Neural progenitor cell (in vitro differentiated cells): ENCODE measurements at regions not wholly inside any gene's neighbourhood (a gene's known extent, or its start where the extent isn't known, plus 50 kb on each side); places are given as distances from the start of the nearest gene placed in this dataset.

Experiments
- DNase-seq: peaks from one replicate; pipeline ENCODE4 v3.0.0-alpha.2; 2016; ENCODE audit warnings: low spot score
- H2AFZ ChIP-seq: fragments of 200-600 bp; sonication (generic); replicated peaks from 2 replicates; pipeline ENCODE4 v1.6.1; 2016; ENCODE audit warnings: antibody characterized with exemption
- H3F3A ChIP-seq: fragments of 200-600 bp; sonication (generic); 2 replicates; pipeline ENCODE4 v1.6.1; 2016; ENCODE audit warnings: antibody characterized with exemption, low read depth
- H3K27ac ChIP-seq: fragments of 200-600 bp; sonication (generic); 2 replicates; pipeline ENCODE4 v1.5.1; 2016; ENCODE audit warnings: mild to moderate bottlenecking
- H3K27me3 ChIP-seq: fragments of 200-600 bp; sonication (generic); 2 replicates; pipeline ENCODE4 v1.6.1; 2016; ENCODE audit warnings: mild to moderate bottlenecking, moderate library complexity
- H3K36me3 ChIP-seq: fragments of 200-600 bp; sonication (generic); 2 replicates; pipeline ENCODE4 v1.5.1; 2016
- H3K4me1 ChIP-seq: fragments of 200-600 bp; sonication (generic); 2 replicates; pipeline ENCODE4 v1.6.1; 2016; ENCODE audit warnings: mixed run types
- H3K4me2 ChIP-seq: fragments of 200-600 bp; sonication (generic); 2 replicates; pipeline ENCODE4 v1.6.1; 2016
- H3K4me3 ChIP-seq: fragments of 200-600 bp; sonication (generic); 2 replicates; pipeline ENCODE4 v1.5.1; 2016
- H3K79me2 ChIP-seq: fragments of 200-600 bp; sonication (generic); 2 replicates; pipeline ENCODE4 v1.6.1; 2016; ENCODE audit warnings: low read depth
- H3K9ac ChIP-seq: fragments of 200-600 bp; sonication (generic); 2 replicates; pipeline ENCODE4 v1.6.1; 2016
- H3K9me3 ChIP-seq: fragments of 200-600 bp; sonication (generic); 2 replicates; pipeline ENCODE4 v1.5.1; 2016; ENCODE audit warnings: low read depth
- H4K20me1 ChIP-seq: fragments of 200-600 bp; sonication (generic); 2 replicates; pipeline ENCODE4 v1.6.1; 2016; ENCODE audit warnings: low read depth
- H3K27ac Mint-ChIP-seq: 3 replicates; pipeline ENCODE4 v1.8.0; 2021; ENCODE audit warnings: mixed read lengths
- H3K27me3 Mint-ChIP-seq: 2 replicates; pipeline ENCODE4 v1.8.0; 2022; ENCODE audit warnings: low read depth, mild to moderate bottlenecking, inconsistent platforms, moderate library complexity, mixed read lengths; ENCODE audit not compliant: insufficient read depth
- H3K36me3 Mint-ChIP-seq: 3 replicates; pipeline ENCODE4 v1.8.0; 2021; ENCODE audit warnings: mixed read lengths
- H3K4me1 Mint-ChIP-seq: 3 replicates; pipeline ENCODE4 v1.8.0; 2021; ENCODE audit warnings: mixed read lengths
- H3K4me3 Mint-ChIP-seq: 3 replicates; pipeline ENCODE4 v1.8.0; 2021; ENCODE audit warnings: mild to moderate bottlenecking, moderate library complexity, mixed read lengths
- H3K9me3 Mint-ChIP-seq: 3 replicates; pipeline ENCODE4 v1.8.0; 2020; ENCODE audit warnings: mixed read lengths
- EZH2 ChIP-seq: fragments of 200-600 bp; sonication (generic); IDR thresholded peaks from 2 replicates; pipeline ENCODE4 v1.6.1; 2017; ENCODE audit warnings: antibody characterized with exemption, mild to moderate bottlenecking, moderate library complexity
- EZH2phosphoT487 ChIP-seq: fragments of 200-600 bp; sonication (generic); IDR thresholded peaks from 2 replicates; pipeline ENCODE4 v1.6.1; 2017; ENCODE audit warnings: antibody characterized with exemption
- TF ChIP-seq, protein P1 (sequence below): fragments of 200-600 bp; sonication (generic); IDR thresholded peaks from 2 replicates; pipeline ENCODE4 v1.5.1; 2017; ENCODE audit warnings: antibody characterized with exemption, mild to moderate bottlenecking

DNA sequence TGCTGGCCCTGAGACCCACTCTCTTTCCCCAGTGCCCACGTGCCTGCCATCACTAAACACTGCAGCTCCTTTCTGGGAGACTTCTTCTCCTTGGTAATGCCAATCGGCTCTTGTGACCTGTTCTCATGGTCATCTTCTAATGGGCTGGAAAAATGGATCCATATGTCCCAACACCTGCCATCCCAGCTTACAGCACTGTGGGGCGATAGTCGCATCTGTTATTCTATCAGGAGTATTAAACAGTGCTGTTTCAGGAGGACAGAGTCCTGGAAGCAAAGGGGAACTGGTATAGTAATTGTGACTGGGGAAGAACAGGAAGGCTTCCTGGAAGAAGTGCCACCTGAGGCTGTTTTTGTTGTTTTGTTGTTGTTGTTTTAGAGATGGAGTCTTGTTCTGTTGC lies 411.2 kb downstream of the GLRX3 start:
- TF ChIP-seq EZH2 (no peak), EZH2phosphoT487 (no peak)
- TF ChIP-seq, protein P1, sequence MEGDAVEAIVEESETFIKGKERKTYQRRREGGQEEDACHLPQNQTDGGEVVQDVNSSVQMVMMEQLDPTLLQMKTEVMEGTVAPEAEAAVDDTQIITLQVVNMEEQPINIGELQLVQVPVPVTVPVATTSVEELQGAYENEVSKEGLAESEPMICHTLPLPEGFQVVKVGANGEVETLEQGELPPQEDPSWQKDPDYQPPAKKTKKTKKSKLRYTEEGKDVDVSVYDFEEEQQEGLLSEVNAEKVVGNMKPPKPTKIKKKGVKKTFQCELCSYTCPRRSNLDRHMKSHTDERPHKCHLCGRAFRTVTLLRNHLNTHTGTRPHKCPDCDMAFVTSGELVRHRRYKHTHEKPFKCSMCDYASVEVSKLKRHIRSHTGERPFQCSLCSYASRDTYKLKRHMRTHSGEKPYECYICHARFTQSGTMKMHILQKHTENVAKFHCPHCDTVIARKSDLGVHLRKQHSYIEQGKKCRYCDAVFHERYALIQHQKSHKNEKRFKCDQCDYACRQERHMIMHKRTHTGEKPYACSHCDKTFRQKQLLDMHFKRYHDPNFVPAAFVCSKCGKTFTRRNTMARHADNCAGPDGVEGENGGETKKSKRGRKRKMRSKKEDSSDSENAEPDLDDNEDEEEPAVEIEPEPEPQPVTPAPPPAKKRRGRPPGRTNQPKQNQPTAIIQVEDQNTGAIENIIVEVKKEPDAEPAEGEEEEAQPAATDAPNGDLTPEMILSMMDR, result peak; percentile 44
- Histone ChIP-seq H3K4me1 (peaks cover 11% of the 10 kb centered on the region), H3K9ac (no peak overlapping the region), H3K36me3 (no peaks in the 10 kb centered on the region), H4K20me1 (no peaks in the 10 kb centered on the region), H3K4me3 (no peak overlapping the region), H3K9me3 (no peaks in the 10 kb centered on the region), H3K79me2 (no peaks in the 10 kb centered on the region), H3K27me3 (no peaks in the 10 kb centered on the region), H3K4me2 (no peak overlapping the region), H2AFZ (no peak overlapping the region), H3F3A (no peaks in the 10 kb centered on the region), H3K27ac (no peak overlapping the region)
- H3K9me3 Mint-ChIP-seq, result no peaks in the 10 kb centered on the region
- peak overlapping the region; percentile 3 for H3K4me3 Mint-ChIP-seq
- peaks cover 10% of the 10 kb centered on the region for H3K4me1 Mint-ChIP-seq
- no peaks in the 10 kb centered on the region for H3K36me3 Mint-ChIP-seq
- DNase-seq, result peak; percentile 22
- H3K27ac Mint-ChIP-seq, result no peak overlapping the region
- peaks cover 9% of the 10 kb centered on the region for H3K27me3 Mint-ChIP-seq

DNA sequence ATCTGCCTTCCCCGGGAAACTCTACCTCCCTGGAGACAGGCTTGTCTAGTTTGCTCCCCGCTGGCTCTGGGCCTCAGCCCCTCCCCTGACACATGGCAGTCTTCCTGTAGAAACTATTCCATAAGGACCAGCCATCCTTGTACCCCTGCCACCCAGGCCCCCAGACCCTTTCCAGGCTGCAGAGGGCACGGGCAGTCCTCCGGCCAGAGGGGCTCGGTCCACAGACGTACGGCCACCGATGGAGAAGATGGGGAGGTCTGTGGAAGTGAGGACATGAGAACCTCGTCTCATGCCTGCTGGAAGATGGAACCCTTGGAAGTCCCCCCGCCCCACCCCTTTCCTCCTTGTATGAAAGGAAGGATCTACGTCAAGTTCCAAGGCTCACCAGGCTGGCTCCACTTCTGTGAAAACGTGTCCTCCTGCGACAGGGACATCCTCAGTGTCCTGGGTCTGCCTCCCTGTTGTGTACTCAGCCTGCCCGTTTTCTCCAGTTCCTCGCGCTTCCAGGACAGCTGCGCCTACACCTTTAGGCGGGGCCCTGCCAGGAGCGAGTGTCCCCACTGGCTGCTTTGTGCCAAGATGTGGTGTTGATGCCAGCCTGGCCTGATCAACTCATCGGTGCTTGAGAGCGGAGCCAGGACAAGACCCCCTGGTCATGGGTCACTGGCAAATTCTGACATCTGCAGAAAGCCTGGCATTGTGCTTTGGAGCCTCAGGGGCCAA lies 414.9 kb downstream of the GLRX3 start:
- no peak for TF ChIP-seq EZH2phosphoT487
- TF ChIP-seq, protein P1, result no peak
- TF ChIP-seq EZH2, result no peak
- no peaks in the 10 kb centered on the region for H3K79me2 ChIP-seq
- H3K36me3 ChIP-seq, result no peaks in the 10 kb centered on the region
- H3K4me2 ChIP-seq, result no peak overlapping the region
- H3K9me3 Mint-ChIP-seq, result no peaks in the 10 kb centered on the region
- no peaks in the 10 kb centered on the region for H3K4me1 Mint-ChIP-seq
- H3K27ac Mint-ChIP-seq, result no peak overlapping the region
- no peak overlapping the region for H3K4me3 ChIP-seq
- H3K4me3 Mint-ChIP-seq, result no peak overlapping the region
- H3K27me3 ChIP-seq, result no peaks in the 10 kb centered on the region
- no peaks in the 10 kb centered on the region for H3K36me3 Mint-ChIP-seq
- H3K9me3 ChIP-seq, result no peaks in the 10 kb centered on the region
- no peak overlapping the region for H3K27ac ChIP-seq
- DNase-seq, result no peak
- H3F3A ChIP-seq, result no peaks in the 10 kb centered on the region
- H3K27me3 Mint-ChIP-seq, result peaks cover 6% of the 10 kb centered on the region
- no peak overlapping the region for H2AFZ ChIP-seq
- H3K9ac ChIP-seq, result no peak overlapping the region
- no peaks in the 10 kb centered on the region for H3K4me1 ChIP-seq
- H4K20me1 ChIP-seq, result no peaks in the 10 kb centered on the region

- Histone ChIP-seq H3K27me3 (no peaks in the 10 kb centered on the region), H4K20me1 (no peaks in the 10 kb centered on the region), H2AFZ (no peak overlapping the region), H3K9me3 (no peaks in the 10 kb centered on the region), H3F3A (no peaks in the 10 kb centered on the region), H3K4me2 (no peak overlapping the region), H3K4me3 (no peak overlapping the region), H3K9ac (no peak overlapping the region), H3K27ac (no peak overlapping the region), H3K79me2 (no peaks in the 10 kb centered on the region), H3K36me3 (no peaks in the 10 kb centered on the region), H3K4me1 (no peaks in the 10 kb centered on the region)
- Mint-ChIP-seq H3K4me3 (no peak overlapping the region), H3K27me3 (peaks cover 6% of the 10 kb centered on the region), H3K9me3 (no peaks in the 10 kb centered on the region), H3K4me1 (no peaks in the 10 kb centered on the region), H3K36me3 (no peaks in the 10 kb centered on the region), H3K27ac (no peak overlapping the region)
- no peak for DNase-seq
- TF ChIP-seq, protein P1, result no peak
- TF ChIP-seq EZH2 (no peak), EZH2phosphoT487 (no peak)
Measured at GRCh38 chr10:130551676-130552075, 415.5 kb downstream of the GLRX3 start.
